NOMO-1 treated with dmso at 0.1 percent for 144 hours (cell line): ENCODE measurements at regions not wholly inside any gene's neighbourhood (a gene's known extent, or its start where the extent isn't known, plus 50 kb on each side); places are given as distances from the start of the nearest gene placed in this dataset.
"Not testable (repeated sequence)": the region's sequence is repeated elsewhere in the genome, so short reads cannot be mapped to it uniquely, and the experiment has no call there.

Source experiments
- DNase-seq: peaks from one replicate; lab custom pipeline; 2025; ENCODE audit not compliant: unreplicated experiment; lab: John Stamatoyannopoulos, UW

- no peak for DNase-seq
Observed at GRCh38 chr14:28629328-28630004, 137.1 kb upstream of the FOXG1 start.

GRCh38 chr14:28630100-28630499 lies 136.5 kb upstream of the FOXG1 start:
- no peak for DNase-seq

GRCh38 chr14:28635387-28635786 lies 131.2 kb upstream of the FOXG1 start:
- DNase-seq = no peak

GRCh38 chr14:28635816-28636215 lies 130.8 kb upstream of the FOXG1 start:
- not testable (repeated sequence) for DNase-seq

DNA sequence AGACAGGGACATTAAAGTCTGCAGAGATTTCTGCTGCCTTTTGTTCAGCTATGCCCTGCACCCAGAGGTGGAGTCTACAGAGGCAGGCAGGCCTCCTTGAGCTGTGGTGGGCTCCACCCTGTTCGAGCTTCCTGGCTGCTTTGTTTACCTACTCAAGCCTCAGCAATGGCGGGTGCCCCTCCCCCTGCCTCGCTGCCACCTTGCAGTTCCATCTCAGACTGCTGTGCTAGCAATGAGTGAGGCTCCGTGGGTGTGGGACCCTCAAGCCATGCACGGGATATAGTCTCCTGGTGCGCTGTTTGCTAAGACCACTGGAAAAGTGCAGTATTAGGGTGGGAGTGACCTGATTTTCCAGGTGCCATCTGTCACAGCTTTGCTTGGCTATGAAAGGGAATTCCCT lies 125.4 kb upstream of the FOXG1 start:
- DNase-seq = not testable (repeated sequence)

DNA sequence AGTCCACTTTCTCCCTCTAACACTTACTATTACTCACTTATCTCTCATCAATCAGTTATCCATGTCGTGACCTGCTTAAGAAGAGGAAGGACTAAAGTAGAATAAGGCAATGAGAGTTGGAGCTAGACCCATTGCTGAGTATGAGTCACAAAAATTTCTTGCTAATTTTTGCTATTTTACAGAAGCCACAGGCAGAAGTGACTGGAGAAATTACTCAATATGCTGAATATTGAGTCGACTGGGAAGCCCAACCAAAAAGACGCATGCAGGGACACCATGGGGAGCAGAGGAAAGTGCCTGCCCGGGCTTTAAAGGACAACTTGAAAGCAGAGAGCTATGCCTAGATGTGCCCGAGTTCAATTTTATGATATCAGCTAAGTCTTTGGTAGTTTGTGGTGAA lies 115.4 kb upstream of the FOXG1 start:
- no peak for DNase-seq

GRCh38 chr14:28652782-28653181 lies 113.8 kb upstream of the FOXG1 start:
- DNase-seq = no peak

DNA sequence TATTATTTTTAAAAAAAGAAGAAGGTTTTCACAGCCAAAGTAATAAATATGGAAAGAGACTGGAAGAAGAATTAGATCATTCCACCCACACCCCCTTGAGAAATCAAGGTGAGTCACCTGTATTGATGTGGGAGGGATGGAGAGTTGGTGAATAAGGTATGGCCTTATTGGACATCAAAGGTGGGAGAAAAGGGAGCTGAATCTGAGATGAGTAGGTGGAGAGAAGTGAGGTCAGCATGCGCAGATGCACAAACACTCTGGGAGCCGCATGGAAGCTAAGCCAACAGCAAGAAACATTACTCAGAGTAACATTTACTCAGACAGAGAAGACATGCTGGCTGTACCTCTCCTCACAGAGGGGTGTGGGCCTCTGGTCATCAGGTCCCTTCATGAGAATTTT lies 113.1 kb upstream of the FOXG1 start:
- DNase-seq = no peak

GRCh38 chr14:28656704-28657255 lies 109.8 kb upstream of the FOXG1 start:
- no peak for DNase-seq

DNA sequence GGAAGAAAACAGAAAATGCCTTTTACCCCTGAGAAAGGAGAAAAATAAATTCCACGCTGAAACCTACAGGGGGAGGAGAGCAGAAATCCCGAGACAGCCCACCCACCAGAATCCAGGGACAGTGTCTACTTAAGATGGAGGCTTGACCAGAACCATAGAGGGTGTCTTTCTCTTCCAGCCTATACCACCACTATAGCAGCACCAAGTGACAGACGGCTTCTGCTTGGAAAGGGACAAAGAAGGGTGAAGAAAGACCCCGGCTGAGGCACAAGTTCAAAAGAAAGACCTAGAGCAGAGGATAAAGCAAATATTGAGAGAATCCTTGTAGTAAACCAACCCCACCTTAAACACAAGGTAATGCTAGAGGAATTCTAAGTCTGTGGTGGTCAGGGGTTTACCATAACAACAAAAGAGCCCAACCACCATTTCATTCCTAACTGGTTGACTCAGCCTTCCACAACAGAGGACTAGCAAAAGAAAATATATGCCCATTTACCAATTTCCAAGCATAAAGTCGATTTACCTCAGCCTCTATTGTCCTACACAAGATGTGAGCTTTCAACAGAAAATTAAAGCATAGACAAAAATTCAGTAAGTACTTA lies 105.3 kb upstream of the FOXG1 start:
- DNase-seq = no peak

GRCh38 chr14:28666961-28667360 lies 99.6 kb upstream of the FOXG1 start:
- no peak for DNase-seq

DNA sequence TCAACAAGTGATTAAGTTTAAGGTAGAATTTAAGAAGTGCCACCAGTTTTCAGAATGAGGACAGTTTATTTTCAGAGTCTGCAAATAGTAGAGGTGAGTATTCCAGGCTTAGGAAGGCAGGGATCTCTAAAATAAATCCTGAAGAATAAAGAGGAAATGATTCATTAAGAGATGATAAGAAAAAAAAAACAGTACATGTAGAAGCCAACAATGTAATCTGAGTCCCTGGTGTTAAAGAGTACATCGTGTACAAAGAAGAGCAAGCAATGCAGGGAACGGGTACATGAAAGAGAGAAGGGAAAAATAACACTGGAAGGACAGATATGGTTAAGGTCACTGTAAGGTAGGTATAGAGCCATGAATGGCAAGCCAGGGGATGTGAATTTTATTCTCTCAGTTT lies 95.2 kb upstream of the FOXG1 start:
- DNase-seq = no peak

DNA sequence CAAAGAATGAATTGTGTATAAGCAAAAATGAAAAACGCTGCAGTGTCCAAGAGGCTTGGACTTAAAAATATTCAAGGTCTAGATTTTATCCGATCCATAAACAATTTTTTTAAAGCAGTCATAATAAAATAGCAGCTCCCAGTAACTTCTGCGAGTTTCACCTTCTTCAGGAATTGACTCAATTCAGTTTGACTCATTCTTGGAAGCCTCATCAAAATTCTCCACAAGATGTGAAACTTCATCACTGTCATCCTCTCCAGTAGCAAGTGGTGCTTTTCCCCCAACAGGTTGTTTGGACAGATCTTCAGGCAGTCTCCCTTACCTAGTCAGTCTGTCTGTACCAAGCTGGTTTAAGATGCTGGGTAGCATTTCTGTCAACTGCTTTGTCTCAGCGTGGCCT lies 93.5 kb upstream of the FOXG1 start:
- DNase-seq = no peak

DNA sequence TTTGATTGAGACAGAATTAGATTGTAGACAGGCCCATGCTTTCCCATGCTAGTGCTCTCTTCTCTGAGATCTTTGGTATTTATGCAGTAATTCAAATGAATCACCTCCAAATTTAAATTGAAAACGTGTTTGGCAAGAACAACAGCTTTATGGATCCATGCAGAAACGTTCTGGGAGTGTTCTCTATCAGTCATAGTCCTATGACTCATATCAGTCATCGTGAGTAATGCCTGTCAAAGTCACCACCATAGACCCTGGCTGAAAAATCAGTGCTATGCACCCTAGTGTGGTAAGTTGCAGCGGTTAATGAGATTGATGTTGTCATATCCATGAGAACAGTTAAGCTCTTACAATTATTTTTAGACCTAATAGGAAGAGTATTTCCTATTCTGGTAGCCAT lies 90.1 kb upstream of the FOXG1 start:
- no peak for DNase-seq

- no peak for DNase-seq
Observed at GRCh38 chr14:28677381-28677780, 89.2 kb upstream of the FOXG1 start.

DNA sequence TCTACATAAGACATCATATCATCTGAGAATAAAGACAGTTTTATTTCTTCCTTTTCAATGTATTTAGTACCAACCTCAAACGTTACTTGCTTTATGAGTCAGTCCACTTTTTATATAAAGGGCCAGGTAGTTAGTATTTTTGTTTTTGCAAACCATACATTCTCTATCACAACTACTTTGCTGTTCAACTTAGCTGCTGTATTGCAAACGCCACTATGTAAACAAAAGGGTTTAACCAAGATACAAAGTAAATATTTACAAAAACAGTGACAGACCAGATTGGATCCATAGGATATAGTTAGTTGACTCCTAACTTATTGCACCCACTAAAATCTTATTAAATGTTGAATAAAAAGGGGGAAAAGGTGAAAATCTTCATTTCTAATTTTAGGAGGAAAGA lies 87.7 kb upstream of the FOXG1 start:
- no peak for DNase-seq

DNA sequence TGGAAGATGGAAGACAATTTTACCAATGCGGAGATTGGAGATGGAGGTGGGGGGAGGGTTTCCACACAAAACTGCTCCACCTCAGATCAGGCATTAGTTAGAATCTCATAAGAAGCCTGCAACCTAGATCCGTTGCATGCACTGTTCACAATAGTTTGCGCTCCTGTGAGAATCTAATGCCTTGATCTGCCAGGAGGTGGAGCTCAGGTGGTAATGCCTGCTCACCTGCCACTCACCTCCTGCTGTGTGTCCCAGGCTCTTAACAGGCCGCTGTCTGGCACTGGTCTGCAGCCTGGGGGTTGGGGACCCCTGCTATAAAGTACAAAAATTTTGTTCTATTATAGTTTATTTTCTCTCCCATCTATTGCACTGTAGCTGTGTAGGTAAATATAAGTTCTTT lies 84.9 kb upstream of the FOXG1 start:
- no peak for DNase-seq

- DNase-seq = no peak
Observed at GRCh38 chr14:28690029-28690692, 76.4 kb upstream of the FOXG1 start.

- DNase-seq = no peak
Observed at GRCh38 chr14:28695109-28695508, 71.5 kb upstream of the FOXG1 start.

- DNase-seq = no peak
Observed at GRCh38 chr14:28701733-28702132, 64.9 kb upstream of the FOXG1 start.

- DNase-seq = no peak
Observed at GRCh38 chr14:28703482-28703881, 63.1 kb upstream of the FOXG1 start.

DNA sequence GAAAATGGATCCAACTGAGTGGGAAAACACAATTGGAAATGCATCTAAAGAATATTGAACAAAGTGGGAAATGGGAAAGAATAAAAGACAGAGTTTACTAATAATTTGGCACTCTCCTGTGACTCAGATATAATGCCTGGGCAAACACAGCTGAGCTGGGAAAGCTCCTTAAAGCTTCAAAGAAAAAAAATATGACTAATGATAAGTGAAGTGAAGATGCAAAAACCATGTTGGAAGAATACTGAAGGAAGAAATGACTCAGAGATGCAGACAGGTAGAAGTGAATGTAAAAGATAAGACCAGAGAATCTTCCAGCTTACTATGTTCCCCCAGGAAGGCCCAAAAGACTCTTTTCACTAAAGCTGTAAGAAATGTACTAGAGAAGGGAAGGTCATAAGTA lies 62.4 kb upstream of the FOXG1 start:
- no peak for DNase-seq
